ENCODE measurements at regions not wholly inside any gene's neighbourhood (a gene's known extent, or its start where the extent isn't known, plus 50 kb on each side); places are given as distances from the start of the nearest gene placed in this dataset.

DNA sequence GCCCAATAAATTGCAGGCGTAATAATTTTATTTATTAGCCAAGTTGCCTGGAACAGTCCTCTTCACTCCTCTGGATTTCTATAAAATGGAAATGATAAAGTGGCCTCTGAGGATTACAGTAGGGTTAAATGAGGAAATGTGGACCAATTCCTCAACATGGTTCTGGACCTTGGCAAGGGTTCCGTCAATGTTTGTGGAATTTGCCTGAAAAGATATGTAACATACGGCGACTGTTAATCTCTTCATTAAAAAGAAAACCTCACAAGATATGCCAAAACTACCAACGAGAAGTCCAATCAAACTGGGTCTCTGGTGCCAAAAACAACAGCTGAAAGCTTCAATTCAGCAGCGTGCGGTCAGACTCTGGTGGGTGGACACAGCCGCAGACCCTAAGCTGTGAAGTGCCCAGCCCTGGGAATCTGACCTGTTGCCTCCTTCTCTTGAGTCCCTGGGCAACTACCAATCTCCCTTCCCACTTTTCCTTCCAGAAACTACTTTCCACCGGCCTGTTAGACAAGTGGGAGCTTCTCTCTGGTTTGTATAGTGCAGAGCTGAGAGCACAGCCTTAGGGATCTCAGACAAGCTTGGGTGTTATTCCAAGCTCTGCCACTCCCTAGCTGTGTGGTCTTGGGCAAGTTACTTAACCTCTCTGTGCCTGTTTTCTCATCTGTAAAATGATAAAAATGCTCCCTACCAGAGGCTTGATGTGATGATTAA, 190.5 kb upstream of the GSC start:
- no peak overlapping the region for H3K4me3 ChIP-seq
- intact Hi-C loops (cut with DNase I, micrococcal nuclease): no loop called here

DNA sequence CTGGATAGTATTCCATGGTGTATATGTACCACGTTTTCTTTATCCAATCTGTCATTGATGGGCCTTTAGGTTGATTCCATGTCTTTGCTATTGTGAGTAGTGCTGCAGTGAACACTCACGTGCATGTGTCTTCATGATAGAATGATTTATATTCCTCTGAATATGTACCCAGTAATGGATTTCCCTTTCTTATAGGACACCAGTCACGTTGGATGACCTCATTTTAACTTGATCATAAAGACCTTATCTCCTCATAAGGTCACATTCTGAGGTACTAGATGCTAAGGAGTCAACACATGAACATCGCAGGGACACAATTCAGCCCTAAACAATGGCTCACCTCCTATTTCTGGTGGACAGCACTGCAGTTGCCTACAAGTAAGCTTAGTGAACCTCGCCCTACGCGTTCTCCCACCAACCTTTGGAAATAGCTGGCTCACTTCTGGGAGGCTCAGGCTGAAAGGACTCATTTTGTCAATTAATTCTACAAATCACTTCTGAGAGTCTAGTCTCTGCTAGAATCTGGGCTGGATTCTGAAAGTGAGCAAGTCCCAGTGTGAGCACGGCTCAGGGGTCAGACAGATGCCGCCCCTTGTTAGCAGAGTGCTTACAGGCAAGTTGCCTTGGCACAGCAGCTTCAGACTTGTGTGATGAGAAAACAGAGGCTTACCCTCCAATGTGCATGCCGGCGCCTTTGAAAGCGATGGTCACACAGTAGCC, 183.8 kb upstream of the GSC start:
- no peak for DNase-seq
- TF ChIP-seq, protein P1, sequence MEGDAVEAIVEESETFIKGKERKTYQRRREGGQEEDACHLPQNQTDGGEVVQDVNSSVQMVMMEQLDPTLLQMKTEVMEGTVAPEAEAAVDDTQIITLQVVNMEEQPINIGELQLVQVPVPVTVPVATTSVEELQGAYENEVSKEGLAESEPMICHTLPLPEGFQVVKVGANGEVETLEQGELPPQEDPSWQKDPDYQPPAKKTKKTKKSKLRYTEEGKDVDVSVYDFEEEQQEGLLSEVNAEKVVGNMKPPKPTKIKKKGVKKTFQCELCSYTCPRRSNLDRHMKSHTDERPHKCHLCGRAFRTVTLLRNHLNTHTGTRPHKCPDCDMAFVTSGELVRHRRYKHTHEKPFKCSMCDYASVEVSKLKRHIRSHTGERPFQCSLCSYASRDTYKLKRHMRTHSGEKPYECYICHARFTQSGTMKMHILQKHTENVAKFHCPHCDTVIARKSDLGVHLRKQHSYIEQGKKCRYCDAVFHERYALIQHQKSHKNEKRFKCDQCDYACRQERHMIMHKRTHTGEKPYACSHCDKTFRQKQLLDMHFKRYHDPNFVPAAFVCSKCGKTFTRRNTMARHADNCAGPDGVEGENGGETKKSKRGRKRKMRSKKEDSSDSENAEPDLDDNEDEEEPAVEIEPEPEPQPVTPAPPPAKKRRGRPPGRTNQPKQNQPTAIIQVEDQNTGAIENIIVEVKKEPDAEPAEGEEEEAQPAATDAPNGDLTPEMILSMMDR (IDR thresholded peaks at IDR 0.05): no peak
- no peaks in the 10 kb centered on the region for H3K36me3 ChIP-seq (ENCODE audit: low read depth)
- H3K4me3 ChIP-seq: no peak overlapping the region
- no peak for ATAC-seq
- intact Hi-C loops (cut with DNase I, micrococcal nuclease): no loop called here
- H3K9me3 ChIP-seq: no peaks in the 10 kb centered on the region
- no peaks in the 10 kb centered on the region for H3K4me1 ChIP-seq (ENCODE audit: low read depth)

More for the DNA sequence above, 190.5 kb upstream of the GSC start:
- ATAC-seq (no peak), DNase-seq (no peak)
- no peaks in the 10 kb centered on the region for H3K9me3 ChIP-seq
- H3K36me3 ChIP-seq (ENCODE audit: low read depth): no peaks in the 10 kb centered on the region
- TF ChIP-seq, protein P1 (IDR thresholded peaks at IDR 0.05): no peak
- no peaks in the 10 kb centered on the region for H3K4me1 ChIP-seq (ENCODE audit: low read depth)

DNA sequence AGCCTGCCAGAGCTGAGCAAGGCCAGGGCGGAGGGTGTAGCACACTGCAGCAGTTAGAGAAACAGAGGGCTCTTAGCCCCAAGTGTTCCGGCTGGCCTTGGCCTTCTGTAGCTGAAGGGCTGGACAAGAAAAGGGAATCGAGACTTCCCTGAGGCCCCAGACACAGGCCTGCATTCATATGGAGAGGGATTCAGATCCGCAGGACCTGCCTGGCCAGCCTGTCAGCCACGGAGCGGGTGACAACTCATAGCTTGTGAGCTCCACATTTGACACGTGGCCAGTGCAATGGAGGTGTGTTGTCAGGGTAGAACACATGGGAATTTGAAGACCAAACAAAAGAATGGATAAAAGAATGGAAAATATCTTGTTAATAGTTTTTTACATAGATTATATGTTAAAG, 182.2 kb upstream of the GSC start:
- DNase-seq: no peak
- no peaks in the 10 kb centered on the region for H3K4me1 ChIP-seq (ENCODE audit: low read depth)
- H3K9me3 ChIP-seq: no peaks in the 10 kb centered on the region
- no peak overlapping the region for H3K4me3 ChIP-seq
- intact Hi-C loops (cut with DNase I, micrococcal nuclease): no loop called here
- no peaks in the 10 kb centered on the region for H3K36me3 ChIP-seq (ENCODE audit: low read depth)
- no peak for ATAC-seq
- TF ChIP-seq, protein P1 (IDR thresholded peaks at IDR 0.05): no peak

DNA sequence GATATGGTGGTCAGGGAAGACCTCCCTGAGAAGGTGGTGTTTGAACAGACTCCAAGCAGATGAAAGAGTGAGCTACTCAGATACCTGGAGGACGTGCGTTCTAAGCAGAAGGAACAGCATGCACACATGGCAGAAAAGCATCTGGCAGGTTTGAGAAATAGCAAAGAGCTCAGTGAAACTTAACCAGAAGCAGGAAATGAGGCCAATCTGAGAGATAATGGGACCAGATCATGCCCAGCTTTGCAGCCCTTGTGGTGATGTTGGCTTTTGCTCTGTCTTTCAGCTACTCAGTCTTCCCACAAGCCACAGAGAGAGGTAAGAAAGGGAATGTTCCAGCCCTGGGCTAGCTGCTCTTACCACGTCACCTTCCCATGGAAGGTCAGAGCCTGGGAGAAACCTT, 176.3 kb upstream of the GSC start:
- DNase-seq (no peak), ATAC-seq (no peak)
- Histone ChIP-seq H3K4me3 (no peak overlapping the region), H3K9me3 (no peaks in the 10 kb centered on the region), H3K4me1 (ENCODE audit: low read depth) (no peaks in the 10 kb centered on the region), H3K36me3 (ENCODE audit: low read depth) (no peaks in the 10 kb centered on the region)
- TF ChIP-seq, protein P1 (IDR thresholded peaks at IDR 0.05): no peak
- intact Hi-C loops (cut with DNase I, micrococcal nuclease): no loop called here

DNA sequence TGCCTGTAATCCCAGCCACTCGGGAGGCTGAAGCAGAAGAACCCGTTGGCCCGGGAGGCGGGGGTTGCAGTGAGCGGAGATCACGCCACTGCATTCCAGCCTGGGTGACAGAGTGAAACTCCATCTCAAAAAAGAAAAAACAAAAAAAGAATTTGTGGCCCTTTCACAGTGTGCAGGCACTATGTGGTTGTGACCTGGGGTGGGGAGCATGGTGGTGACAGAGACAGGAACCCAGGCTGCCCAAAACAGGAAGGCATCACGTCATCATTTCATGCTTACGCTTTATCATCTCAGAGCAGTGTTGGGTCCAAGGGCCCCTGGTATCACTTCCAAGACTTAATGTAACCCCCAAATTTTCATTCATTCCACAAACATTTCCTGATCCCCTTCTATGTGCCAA, 175.7 kb upstream of the GSC start:
- ATAC-seq (no peak), DNase-seq (no peak)
- Histone ChIP-seq H3K36me3 (ENCODE audit: low read depth) (no peaks in the 10 kb centered on the region), H3K4me3 (no peak overlapping the region), H3K4me1 (ENCODE audit: low read depth) (no peaks in the 10 kb centered on the region), H3K9me3 (no peaks in the 10 kb centered on the region)
- TF ChIP-seq, protein P1 (IDR thresholded peaks at IDR 0.05): no peak
- intact Hi-C loops (cut with DNase I, micrococcal nuclease): no loop called here
